ENCODE measurements at regions not wholly inside any gene's neighbourhood (a gene's known extent, or its start where the extent isn't known, plus 50 kb on each side); places are given as distances from the start of the nearest gene placed in this dataset.

- TF ChIP-seq REST (IDR thresholded peaks at IDR 0.05; ENCODE audit: unreplicated experiment) = no peak
- no peak for TF ChIP-seq CTCF (conservative IDR thresholded peaks at IDR 0.05; ENCODE audit: low read depth in 2 of 2)
- no peak for TF ChIP-seq ZNF331 (CRISPR knock-in tag; IDR thresholded peaks at IDR 0.05; ENCODE audit: low read depth)
Observed at GRCh38 chr9:13383216-13383615, 103.7 kb upstream of the MPDZ start (continued).

GRCh38 chr9:13382595-13382994, 103.1 kb upstream of the MPDZ start:
- no peak overlapping the region for H3K27ac Mint-ChIP-seq
- no peaks in the 10 kb centered on the region for H3K27me3 Mint-ChIP-seq (ENCODE audit: insufficient read depth, low read depth, poor library complexity)
- H3K9me3 Mint-ChIP-seq = peaks cover 15% of the 10 kb centered on the region
- TF ChIP-seq EZH2 (IDR thresholded peaks at IDR 0.05; ENCODE audit: low read depth, unreplicated experiment) (no peak), ETS1 (IDR thresholded peaks at IDR 0.05) (no peak), NANOG (IDR thresholded peaks at IDR 0.05; ENCODE audit: borderline replicate concordance) (no peak), ZNF331 (CRISPR knock-in tag; IDR thresholded peaks at IDR 0.05; ENCODE audit: low read depth) (no peak), CTCF (conservative IDR thresholded peaks at IDR 0.05; ENCODE audit: low read depth in 2 of 2) (no peak), CREB1 (CRISPR knock-in tag; IDR thresholded peaks at IDR 0.05; ENCODE audit: low read depth) (no peak), REST (IDR thresholded peaks at IDR 0.05; ENCODE audit: unreplicated experiment) (no peak)

More at GRCh38 chr9:13382595-13382994, 103.1 kb upstream of the MPDZ start:
- Histone ChIP-seq H3K9me2 (ENCODE audit: insufficient read depth) (no peaks in the 10 kb centered on the region), H3K27me3 (ENCODE audit: insufficient read depth) (no peaks in the 10 kb centered on the region), H3K27ac (ENCODE audit: low read depth) (no peak overlapping the region), H3K4me2 (no peak overlapping the region), H3K36me3 (ENCODE audit: insufficient read depth) (no peaks in the 10 kb centered on the region; the same call in 1 of the 2 replicates), H4K20me1 (replicated peaks; ENCODE audit: insufficient read depth) (no peaks in the 10 kb centered on the region), H3F3A (replicated peaks; ENCODE audit: low read depth) (no peaks in the 10 kb centered on the region), H3K4me1 (ENCODE audit: insufficient read depth) (no peaks in the 10 kb centered on the region), H2AFZ (no peak overlapping the region), H3K79me2 (replicated peaks; ENCODE audit: insufficient read depth) (no peaks in the 10 kb centered on the region), H3K4me3 (no peak overlapping the region)
- Mint-ChIP-seq H3K36me3 (ENCODE audit: low read depth) (peaks cover 4% of the 10 kb centered on the region; the same call in 1 of the 3 replicates), H3K4me3 (no peak overlapping the region), H3K4me1 (no peaks in the 10 kb centered on the region)
- ATAC-seq = no peak
- no peak for DNase-seq (ENCODE audit: low spot score)

Measured in GM23338 (cell line).